Lung (tissue), 11 donors: ENCODE measurements at regions not wholly inside any gene's neighbourhood (a gene's known extent, or its start where the extent isn't known, plus 50 kb on each side); places are given as distances from the start of the nearest gene placed in this dataset.

Experiments
- ATAC-seq: fragments of 200-7000 bp; cut with Tn5 transposase; one replicate; pipeline ENCODE4 v1.9.1; 2020; ENCODE audit warnings: moderate number of reproducible peaks; ENCODE audit not compliant: insufficient read depth, low FRiP score
- DNase-seq, 3 donors: peaks; one replicate each; pipeline ENCODE4 v3.0.0-alpha.2; 2013 to 2017
- H3K27ac ChIP-seq, 2 donors: one replicate each; pipeline ENCODE4 v1.5.1; 2013; ENCODE audit warnings: mild to moderate bottlenecking in 2 of 2, moderate library complexity in 2 of 2, control low read depth in 1 of 2, inconsistent platforms in 1 of 2, low read depth in 1 of 2, low read length in 1 of 2
- H3K27me3 ChIP-seq, 3 donors: one replicate each; pipeline ENCODE4 v1.5.1; 2013; ENCODE audit warnings: low read length in 2 of 3; ENCODE audit not compliant: control insufficient read depth in 3 of 3, insufficient read depth in 3 of 3
- H3K36me3 ChIP-seq, 4 donors: one replicate each; pipeline ENCODE4 v1.5.1; 2013; ENCODE audit warnings: low read length in 4 of 4, mild to moderate bottlenecking in 1 of 4, moderate library complexity in 1 of 4; ENCODE audit not compliant: control insufficient read depth in 4 of 4, insufficient read depth in 4 of 4
- H3K4me1 ChIP-seq, 5 donors: one replicate each; pipeline ENCODE4 v1.5.1; 2013; ENCODE audit warnings: low read length in 5 of 5, mild to moderate bottlenecking in 2 of 5, moderate library complexity in 1 of 5; ENCODE audit not compliant: control insufficient read depth in 5 of 5, insufficient read depth in 5 of 5
- H3K4me3 ChIP-seq: one replicate; pipeline ENCODE4 v1.5.1; 2013; ENCODE audit warnings: mild to moderate bottlenecking, control low read depth, moderate library complexity
- H3K9ac ChIP-seq, 2 donors: one replicate each; pipeline ENCODE4 v1.5.1; 2013; ENCODE audit warnings: low read length in 2 of 2, control low read depth in 1 of 2; ENCODE audit not compliant: insufficient read depth in 1 of 2
- H3K9me3 ChIP-seq, 4 donors: one replicate each; pipeline ENCODE4 v1.5.1; 2013; ENCODE audit warnings: low read length in 3 of 4, mild to moderate bottlenecking in 1 of 4, moderate library complexity in 1 of 4; ENCODE audit not compliant: control insufficient read depth in 4 of 4, insufficient read depth in 3 of 4
- WGBS, 2 donors: extraction: QIAGEN DNeasy Blood & Tissue Kit; methylation state at CpG; one replicate each; pipeline ENCODE4 v1.1.7; 2013; 5-methylcytosine and 5-hydroxymethylcytosine counted together
- TF ChIP-seq, protein P1 (sequence below): IDR thresholded peaks from 2 replicates; pipeline ENCODE4 v1.5.1; 2012; ENCODE audit warnings: mild to moderate bottlenecking; ENCODE audit errors: control extremely low read depth, extremely low read depth
- donor health status: control.
- donor health status: control.
- donor health status: Bipolar disorder and iron deficiency.
- donor health status: healthy.
- donor health status: DM: yes; HTN: yes; CAD: no.

DNA sequence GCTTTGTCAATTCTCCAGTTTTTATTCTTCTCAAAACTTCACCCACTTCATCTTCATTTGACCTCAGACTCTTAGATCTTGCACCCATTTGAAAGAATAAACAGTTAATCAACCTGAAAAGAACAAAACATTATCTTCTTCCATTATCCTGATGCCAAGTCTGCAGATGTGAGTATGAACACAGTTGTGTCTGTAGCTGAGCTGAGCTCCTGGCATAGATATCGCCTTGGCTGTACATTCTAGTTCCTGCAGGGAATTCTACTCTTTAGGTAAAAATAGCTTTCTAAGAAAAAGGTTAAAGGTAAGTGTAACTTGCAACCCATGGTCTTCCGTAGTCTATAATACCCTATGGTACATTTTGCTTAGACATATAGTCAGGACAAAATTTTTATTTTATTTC, 169.7 kb downstream of the KCNA5 start:
- WGBS, 2 donors: 85 to 94% methylated on average over 2 of the region's 2 CpGs
- no peak overlapping the region for H3K9ac ChIP-seq
- TF ChIP-seq, protein P1, sequence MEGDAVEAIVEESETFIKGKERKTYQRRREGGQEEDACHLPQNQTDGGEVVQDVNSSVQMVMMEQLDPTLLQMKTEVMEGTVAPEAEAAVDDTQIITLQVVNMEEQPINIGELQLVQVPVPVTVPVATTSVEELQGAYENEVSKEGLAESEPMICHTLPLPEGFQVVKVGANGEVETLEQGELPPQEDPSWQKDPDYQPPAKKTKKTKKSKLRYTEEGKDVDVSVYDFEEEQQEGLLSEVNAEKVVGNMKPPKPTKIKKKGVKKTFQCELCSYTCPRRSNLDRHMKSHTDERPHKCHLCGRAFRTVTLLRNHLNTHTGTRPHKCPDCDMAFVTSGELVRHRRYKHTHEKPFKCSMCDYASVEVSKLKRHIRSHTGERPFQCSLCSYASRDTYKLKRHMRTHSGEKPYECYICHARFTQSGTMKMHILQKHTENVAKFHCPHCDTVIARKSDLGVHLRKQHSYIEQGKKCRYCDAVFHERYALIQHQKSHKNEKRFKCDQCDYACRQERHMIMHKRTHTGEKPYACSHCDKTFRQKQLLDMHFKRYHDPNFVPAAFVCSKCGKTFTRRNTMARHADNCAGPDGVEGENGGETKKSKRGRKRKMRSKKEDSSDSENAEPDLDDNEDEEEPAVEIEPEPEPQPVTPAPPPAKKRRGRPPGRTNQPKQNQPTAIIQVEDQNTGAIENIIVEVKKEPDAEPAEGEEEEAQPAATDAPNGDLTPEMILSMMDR: no peak
- H3K27me3 ChIP-seq: peaks cover 0 to 3% (median 0%) of the 10 kb centered on the region in 3 donors
- H3K9me3 ChIP-seq: no peaks in the 10 kb centered on the region
- DNase-seq: no peak
- no peaks in the 10 kb centered on the region for H3K36me3 ChIP-seq
- H3K4me1 ChIP-seq: no peaks in the 10 kb centered on the region
- no peak overlapping the region for H3K27ac ChIP-seq
- ATAC-seq: no peak
- no peak overlapping the region for H3K4me3 ChIP-seq

DNA sequence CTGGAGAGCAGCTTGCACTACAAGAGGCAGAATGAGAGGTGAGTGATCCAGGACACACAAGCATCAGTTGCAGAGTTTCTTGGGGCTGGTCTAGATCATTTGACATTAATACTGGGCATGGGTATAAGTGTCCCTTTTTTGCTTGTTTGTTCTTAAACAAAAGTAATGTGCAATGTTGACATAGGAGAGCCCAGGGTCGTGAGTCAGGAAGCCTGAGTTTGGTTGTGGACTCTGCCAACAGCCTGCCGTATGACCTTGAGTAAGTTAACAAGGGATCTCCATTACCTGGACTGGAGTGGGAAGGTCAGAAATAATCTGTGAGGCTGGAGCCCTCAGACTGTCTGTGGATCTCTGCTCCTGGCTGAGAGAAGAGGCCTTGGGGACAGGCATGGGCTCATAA, 170.3 kb downstream of the KCNA5 start:
- Histone ChIP-seq H3K9me3 (no peaks in the 10 kb centered on the region), H3K36me3 (no peaks in the 10 kb centered on the region), H3K4me3 (no peak overlapping the region), H3K27ac (no peak overlapping the region), H3K9ac (no peak overlapping the region), H3K4me1 (no peaks in the 10 kb centered on the region), H3K27me3 (peaks cover 0 to 3% (median 0%) of the 10 kb centered on the region in 3 donors)
- TF ChIP-seq, protein P1: no peak
- ATAC-seq (no peak), DNase-seq (no peak)
- WGBS, 2 donors: 47 to 71% methylated on average over 2 of the region's 2 CpGs

DNA sequence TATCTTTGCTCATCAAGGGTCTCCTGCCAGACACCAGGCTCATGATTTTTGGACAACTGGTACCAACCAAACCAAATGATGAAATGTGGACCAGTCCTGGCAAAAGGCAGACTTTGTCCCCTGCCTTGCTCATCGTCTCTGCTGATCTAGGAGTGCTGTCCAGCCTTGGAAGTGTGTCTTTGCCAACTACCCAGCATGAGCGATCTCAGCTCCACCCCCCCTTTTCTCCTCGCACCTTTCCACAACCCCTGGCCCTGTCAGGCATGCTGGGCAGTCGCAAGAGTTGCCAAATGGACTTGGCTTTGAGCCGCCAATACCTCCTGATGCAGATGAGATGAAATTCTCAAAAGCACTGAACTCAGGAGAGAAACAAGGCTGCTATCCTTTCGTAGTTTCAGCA, 174.3 kb downstream of the KCNA5 start:
- WGBS, 2 donors: 85 to 93% methylated on average over 6 of the region's 6 CpGs
- Histone ChIP-seq H3K4me3 (no peak overlapping the region), H3K9me3 (no peaks in the 10 kb centered on the region), H3K4me1 (peaks cover 0 to 2% (median 0%) of the 10 kb centered on the region in 5 donors), H3K27ac (no peak overlapping the region), H3K9ac (no peak overlapping the region), H3K27me3 (peaks cover 0 to 3% (median 0%) of the 10 kb centered on the region in 3 donors), H3K36me3 (no peaks in the 10 kb centered on the region)
- DNase-seq (no peak), ATAC-seq (no peak)
- TF ChIP-seq, protein P1: no peak

DNA sequence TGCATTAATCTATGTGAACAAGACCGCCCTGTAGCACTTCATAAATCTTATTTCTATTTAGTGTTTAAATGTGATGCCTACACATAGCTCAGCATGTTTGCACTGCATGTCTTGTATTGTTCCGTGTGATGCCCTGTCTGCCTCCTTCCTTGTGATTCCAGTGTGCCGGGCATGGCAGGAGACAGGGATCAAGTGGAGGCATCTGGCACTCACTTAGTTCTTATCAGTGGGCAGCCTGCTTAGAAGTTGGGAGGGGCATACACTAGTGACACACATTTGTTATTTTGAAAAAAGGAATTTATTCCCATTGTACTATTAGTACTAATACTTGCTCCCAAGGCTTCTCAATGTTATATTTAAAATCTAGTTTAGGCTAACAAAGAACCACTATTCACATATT, 176.4 kb downstream of the KCNA5 start:
- no peak for DNase-seq
- no peak overlapping the region for H3K27ac ChIP-seq

More for the DNA sequence above, 176.4 kb downstream of the KCNA5 start:
- Histone ChIP-seq H3K36me3 (no peaks in the 10 kb centered on the region), H3K4me1 (peaks cover 0 to 2% (median 0%) of the 10 kb centered on the region in 5 donors), H3K4me3 (no peak overlapping the region), H3K27me3 (no peaks in the 10 kb centered on the region), H3K9ac (no peak overlapping the region), H3K9me3 (no peaks in the 10 kb centered on the region)
- TF ChIP-seq, protein P1: no peak
- 62 to 90% methylated on average over 3 of the region's 3 CpGs for WGBS, 2 donors
- ATAC-seq: no peak
